HUES6 (cell line): ENCODE measurements at regions not wholly inside any gene's neighbourhood (a gene's known extent, or its start where the extent isn't known, plus 50 kb on each side); places are given as distances from the start of the nearest gene placed in this dataset.
"Not testable (repeated sequence)": the region's sequence is repeated elsewhere in the genome, so short reads cannot be mapped to it uniquely, and the experiment has no call there.

Source experiments
- H3K27ac ChIP-seq: 2 replicates; pipeline ENCODE4 v1.7.0; 2013; ENCODE audit warnings: low read depth, mild to moderate bottlenecking, low read length, inconsistent platforms
- H3K27me3 ChIP-seq: 2 replicates; pipeline ENCODE4 v1.6.1; 2013; ENCODE audit warnings: low read length; ENCODE audit not compliant: control insufficient read depth, insufficient read depth
- H3K36me3 ChIP-seq: 2 replicates; pipeline ENCODE4 v1.6.1; 2013; ENCODE audit warnings: low read length; ENCODE audit not compliant: control insufficient read depth, insufficient read depth
- H3K4me1 ChIP-seq: 2 replicates; pipeline ENCODE4 v1.6.1; 2013; ENCODE audit warnings: low read length; ENCODE audit not compliant: control insufficient read depth, insufficient read depth
- H3K4me3 ChIP-seq: 2 replicates; pipeline ENCODE4 v1.5.1; 2013; ENCODE audit warnings: low read depth, low read length
- H3K9ac ChIP-seq: one replicate; pipeline ENCODE4 v1.6.1; 2013; ENCODE audit warnings: mild to moderate bottlenecking, low read length
- H3K9me3 ChIP-seq: 2 replicates; pipeline ENCODE4 v1.6.1; 2013; ENCODE audit warnings: low read depth, low read length; ENCODE audit not compliant: control insufficient read depth, insufficient read depth

- H3K27ac ChIP-seq: no peak overlapping the region
- no peak overlapping the region for H3K9ac ChIP-seq
- peaks cover 20% of the 10 kb centered on the region for H3K4me1 ChIP-seq
- H3K36me3 ChIP-seq: no peaks in the 10 kb centered on the region
- H3K4me3 ChIP-seq: no peak overlapping the region
- no peaks in the 10 kb centered on the region for H3K27me3 ChIP-seq
- peaks cover 8% of the 10 kb centered on the region; the same call in 1 of the 2 replicates for H3K9me3 ChIP-seq
These were observed 501.4 kb upstream of the RGS6 start for GRCh38 chr14:71430678-71431376.

GRCh38 chr14:71432334-71433110 is 499.7 kb upstream of the RGS6 start:
- H3K9me3 ChIP-seq: 0 out of 2 replicates have a peak, but pooled peaks cover under 1% of the 10 kb centered on the region
- no peak overlapping the region for H3K4me3 ChIP-seq
- H3K4me1 ChIP-seq: peaks cover 22% of the 10 kb centered on the region
- no peak overlapping the region for H3K27ac ChIP-seq
- no peak overlapping the region for H3K9ac ChIP-seq
- no peaks in the 10 kb centered on the region for H3K36me3 ChIP-seq
- no peaks in the 10 kb centered on the region for H3K27me3 ChIP-seq

GRCh38 chr14:71433303-71433702 is 498.9 kb upstream of the RGS6 start:
- Histone ChIP-seq H3K9ac (no peak overlapping the region), H3K27ac (no peak overlapping the region), H3K4me1 (peaks cover 29% of the 10 kb centered on the region), H3K27me3 (no peaks in the 10 kb centered on the region), H3K4me3 (no peak overlapping the region), H3K36me3 (no peaks in the 10 kb centered on the region), H3K9me3 (no peaks in the 10 kb centered on the region)

GRCh38 chr14:71435641-71436040 is 496.6 kb upstream of the RGS6 start:
- not testable (repeated sequence) for H3K27ac ChIP-seq, H3K4me3 ChIP-seq, H3K27me3 ChIP-seq, H3K9ac ChIP-seq, H3K9me3 ChIP-seq, H3K36me3 ChIP-seq
- H3K4me1 ChIP-seq: peaks cover 15% of the 10 kb centered on the region

GRCh38 chr14:71437870-71438269 is 494.4 kb upstream of the RGS6 start:
- H3K9ac ChIP-seq: no peak overlapping the region
- H3K9me3 ChIP-seq: no peaks in the 10 kb centered on the region
- no peak overlapping the region for H3K27ac ChIP-seq
- no peak overlapping the region for H3K4me3 ChIP-seq
- H3K27me3 ChIP-seq: no peaks in the 10 kb centered on the region
- H3K36me3 ChIP-seq: no peaks in the 10 kb centered on the region
- H3K4me1 ChIP-seq: peaks cover 9% of the 10 kb centered on the region

- no peaks in the 10 kb centered on the region for H3K9me3 ChIP-seq
- H3K27ac ChIP-seq: no peak overlapping the region
- H3K4me3 ChIP-seq: no peak overlapping the region
- H3K27me3 ChIP-seq: no peaks in the 10 kb centered on the region
- peaks cover 9% of the 10 kb centered on the region for H3K4me1 ChIP-seq
- no peak overlapping the region for H3K9ac ChIP-seq
- no peaks in the 10 kb centered on the region for H3K36me3 ChIP-seq
These were observed 493.5 kb upstream of the RGS6 start for GRCh38 chr14:71438684-71439083.

- H3K9ac ChIP-seq: no peak overlapping the region
- H3K36me3 ChIP-seq: no peaks in the 10 kb centered on the region
- H3K4me1 ChIP-seq: peaks cover 9% of the 10 kb centered on the region
- no peaks in the 10 kb centered on the region for H3K27me3 ChIP-seq
- no peak overlapping the region for H3K4me3 ChIP-seq
- H3K27ac ChIP-seq: no peak overlapping the region
- no peaks in the 10 kb centered on the region for H3K9me3 ChIP-seq
These were observed 491.1 kb upstream of the RGS6 start for GRCh38 chr14:71441126-71441525.

- no peaks in the 10 kb centered on the region for H3K27me3 ChIP-seq
- H3K36me3 ChIP-seq: no peaks in the 10 kb centered on the region
- H3K4me3 ChIP-seq: no peak overlapping the region
- H3K9ac ChIP-seq: no peak overlapping the region
- H3K9me3 ChIP-seq: no peaks in the 10 kb centered on the region
- no peak overlapping the region for H3K27ac ChIP-seq
- H3K4me1 ChIP-seq: no peaks in the 10 kb centered on the region
These were observed 488.0 kb upstream of the RGS6 start for GRCh38 chr14:71444030-71444822.

GRCh38 chr14:71448431-71449315 is 483.6 kb upstream of the RGS6 start:
- Histone ChIP-seq H3K36me3 (no peaks in the 10 kb centered on the region), H3K9ac (no peak overlapping the region), H3K4me1 (no peaks in the 10 kb centered on the region), H3K9me3 (peaks cover 2% of the 10 kb centered on the region; the same call in 1 of the 2 replicates), H3K27me3 (no peaks in the 10 kb centered on the region), H3K27ac (no peak overlapping the region), H3K4me3 (no peak overlapping the region)

- Histone ChIP-seq H3K27ac (no peak overlapping the region), H3K4me3 (no peak overlapping the region), H3K36me3 (no peaks in the 10 kb centered on the region), H3K9ac (no peak overlapping the region), H3K27me3 (no peaks in the 10 kb centered on the region), H3K9me3 (peaks cover 2% of the 10 kb centered on the region; the same call in 1 of the 2 replicates), H3K4me1 (no peaks in the 10 kb centered on the region)
These were observed 482.7 kb upstream of the RGS6 start for GRCh38 chr14:71449316-71450055.
